NCI-H1436 treated with DMSO at 0.1 percent for 48 hours (cell line): ENCODE measurements at regions not wholly inside any gene's neighbourhood (a gene's known extent, or its start where the extent isn't known, plus 50 kb on each side); places are given as distances from the start of the nearest gene placed in this dataset.

Source experiments
- DNase-seq: peaks from one replicate; lab custom pipeline; 2025; lab: John Stamatoyannopoulos, UW

- no peak for DNase-seq
These were observed 1315.8 kb downstream of the EFNB2 start for GRCh38 chr13:105219651-105220050.

GRCh38 chr13:105213512-105213911 lies 1322.0 kb downstream of the EFNB2 start:
- no peak for DNase-seq

GRCh38 chr13:105207572-105208293 lies 1327.7 kb downstream of the EFNB2 start:
- DNase-seq: no peak

DNA sequence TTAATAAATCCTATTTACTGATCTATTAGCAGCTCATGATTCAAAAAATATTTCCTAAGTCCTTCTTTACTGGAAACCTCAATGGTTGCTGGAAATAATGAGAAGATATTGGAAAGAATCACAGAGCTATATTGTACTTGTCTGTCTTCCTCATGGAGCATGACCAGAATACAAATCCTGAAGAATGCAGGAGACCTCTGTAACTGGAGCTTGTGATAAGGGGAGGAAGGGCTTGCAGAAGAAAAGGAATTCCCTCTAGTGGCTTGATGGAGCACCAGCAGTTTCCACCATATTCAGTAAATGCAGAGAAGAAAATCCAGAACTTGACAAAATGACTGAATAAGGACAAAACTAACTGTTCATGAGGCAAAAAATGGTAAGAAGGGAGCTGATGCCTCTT lies 1333.1 kb downstream of the EFNB2 start:
- no peak for DNase-seq

- no peak for DNase-seq
These were observed 1334.1 kb downstream of the EFNB2 start for GRCh38 chr13:105201351-105201750.

DNA sequence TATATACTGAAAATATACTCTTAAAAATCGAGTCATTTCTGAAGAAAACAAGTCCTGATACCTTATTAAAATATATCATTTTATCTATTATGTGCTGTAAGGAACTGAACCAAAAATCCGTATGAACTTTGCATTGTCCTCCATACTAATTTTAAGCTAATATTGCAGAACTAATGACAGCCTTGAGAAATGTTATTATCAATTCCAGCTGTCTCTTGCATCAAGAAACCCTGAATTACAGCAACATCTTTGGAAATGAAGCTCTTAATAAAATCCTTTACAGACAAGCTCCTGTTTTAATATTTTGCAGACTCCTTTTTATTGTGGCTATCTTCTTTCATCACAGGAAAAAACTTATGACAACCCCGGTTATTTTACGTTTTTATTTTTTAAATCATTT lies 1335.3 kb downstream of the EFNB2 start:
- DNase-seq: no peak

DNA sequence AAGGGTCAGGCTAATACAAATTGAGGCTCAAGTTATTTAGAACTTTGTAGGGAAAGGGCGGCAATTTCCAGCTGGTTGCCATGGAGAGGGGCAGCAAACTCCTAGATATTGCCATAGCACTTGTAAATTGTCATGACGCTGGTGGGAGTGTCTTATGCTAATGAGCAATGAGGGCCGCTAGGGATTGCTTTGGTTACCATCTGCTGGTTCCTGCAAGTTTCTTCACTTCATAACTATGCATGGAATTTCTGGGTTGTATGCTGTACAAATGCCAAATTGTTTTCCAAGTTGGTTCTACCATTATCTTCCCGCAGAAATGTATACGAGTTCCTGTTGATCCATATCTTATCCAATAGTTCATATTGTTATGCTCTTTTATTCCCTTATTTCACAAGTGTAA lies 1339.4 kb downstream of the EFNB2 start:
- DNase-seq: no peak

GRCh38 chr13:105193026-105193425 lies 1342.4 kb downstream of the EFNB2 start:
- DNase-seq: no peak

- no peak for DNase-seq
These were observed 1351.3 kb downstream of the EFNB2 start for GRCh38 chr13:105184201-105184600.

- no peak for DNase-seq
These were observed 1358.1 kb downstream of the EFNB2 start for GRCh38 chr13:105177265-105177900.

DNA sequence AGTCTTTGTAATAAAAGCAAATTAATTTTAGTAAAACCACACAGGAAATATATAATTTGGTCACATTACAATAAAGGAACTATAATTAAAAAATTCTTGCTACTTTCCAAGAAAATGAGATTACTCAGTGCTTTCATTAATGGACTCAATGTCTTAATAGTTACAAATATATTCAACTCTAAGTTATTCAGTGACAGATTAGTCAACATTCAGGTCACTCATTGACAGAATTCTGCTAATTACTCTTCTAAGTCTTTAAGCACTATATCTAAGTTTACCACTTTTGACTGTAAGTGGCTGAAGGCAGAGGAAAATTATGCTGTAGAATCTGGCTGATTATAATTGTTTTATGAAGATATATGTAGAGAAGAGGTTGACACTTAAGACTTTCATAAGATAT lies 1365.0 kb downstream of the EFNB2 start:
- no peak for DNase-seq

DNA sequence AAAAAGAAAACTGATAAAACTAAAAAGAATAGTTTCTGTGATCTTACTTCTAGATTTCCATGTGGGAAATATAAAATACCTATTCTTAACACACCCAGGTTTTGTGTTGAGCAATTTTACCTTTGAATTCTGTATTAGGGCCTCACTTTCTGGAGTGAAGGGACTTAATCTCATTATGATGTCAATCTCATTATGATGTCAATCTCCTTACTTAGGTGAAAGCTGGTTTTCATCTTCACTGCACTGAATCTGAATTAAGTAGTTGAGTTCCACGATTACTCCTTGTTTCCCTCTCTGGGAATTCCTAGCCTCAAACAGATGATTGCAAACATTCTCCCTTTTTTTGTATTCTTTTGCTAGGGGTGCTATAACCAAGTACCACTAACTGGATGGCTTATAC lies 1367.2 kb downstream of the EFNB2 start:
- no peak for DNase-seq

- DNase-seq: no peak
These were observed 1368.1 kb downstream of the EFNB2 start for GRCh38 chr13:105167385-105167784.

DNA sequence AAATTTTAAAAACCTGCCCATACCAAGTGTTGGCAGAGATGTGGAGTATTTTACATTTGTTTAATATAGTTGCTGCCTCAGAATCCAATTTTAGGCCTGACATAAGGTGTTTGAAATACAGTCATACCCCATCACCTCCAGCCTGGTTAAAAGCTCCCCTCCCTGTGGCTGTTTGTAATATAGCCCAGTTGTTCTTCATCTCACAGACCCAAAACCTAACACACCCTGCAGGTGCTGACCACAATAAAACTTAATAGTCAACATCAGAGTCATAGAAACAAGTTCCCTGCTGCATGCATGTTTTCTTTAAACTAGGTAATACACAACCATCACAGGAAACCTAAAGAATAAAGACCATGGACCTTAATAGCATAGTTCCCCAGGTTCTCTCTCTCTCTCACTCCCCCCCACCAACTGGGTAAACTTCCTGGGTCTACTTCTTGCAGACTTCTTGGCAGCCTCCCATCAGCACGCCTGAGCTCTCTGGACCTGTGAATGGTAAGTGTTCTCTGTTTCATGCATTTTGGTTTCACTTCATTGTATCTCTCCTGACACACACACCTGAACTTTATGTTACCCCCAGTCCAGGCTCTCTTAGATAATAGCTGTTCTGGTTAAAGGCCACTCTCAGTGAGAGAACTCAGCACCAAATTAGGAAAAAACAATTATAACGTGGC lies 1369.9 kb downstream of the EFNB2 start:
- DNase-seq: no peak

GRCh38 chr13:105159841-105160240 lies 1375.6 kb downstream of the EFNB2 start:
- DNase-seq: peak; percentile 36

- no peak for DNase-seq
These were observed 1381.9 kb downstream of the EFNB2 start for GRCh38 chr13:105153611-105154010.

DNA sequence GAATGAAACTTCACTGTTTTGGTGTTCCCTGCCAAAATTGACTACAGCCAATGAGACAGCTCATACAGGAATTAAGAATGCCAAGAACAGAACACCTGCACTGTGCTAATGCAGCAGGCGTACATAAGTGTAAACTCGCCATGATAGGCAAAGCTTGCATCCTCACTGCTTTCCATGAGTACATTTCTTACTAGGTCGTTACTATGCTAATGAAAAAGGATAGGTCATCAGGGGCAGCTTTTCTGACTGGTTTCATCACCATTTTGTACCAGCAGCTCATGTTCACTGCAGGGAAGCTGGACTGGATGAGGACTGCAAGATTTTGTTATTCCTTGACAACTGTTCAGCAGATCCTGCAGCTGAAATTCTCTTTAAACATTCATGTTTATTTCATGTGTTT lies 1383.8 kb downstream of the EFNB2 start:
- DNase-seq: no peak

DNA sequence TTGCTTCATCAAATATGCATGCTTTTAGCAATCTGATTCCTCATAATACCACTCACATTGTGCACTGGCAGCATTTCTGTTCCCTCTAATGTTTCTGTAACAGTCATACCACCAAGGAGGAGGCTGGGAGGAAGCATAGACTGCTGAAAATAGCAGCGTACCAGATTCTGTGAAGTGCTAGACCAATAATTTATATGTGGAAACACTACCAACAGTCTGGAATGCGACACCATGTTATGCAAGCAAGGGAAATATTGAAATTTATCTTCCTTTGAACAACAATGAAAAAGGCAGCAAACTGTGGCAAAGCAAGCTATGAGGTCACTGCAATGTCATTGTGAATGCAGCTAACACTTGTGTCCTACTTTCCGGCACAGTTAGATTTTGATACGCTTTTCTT lies 1388.0 kb downstream of the EFNB2 start:
- DNase-seq: no peak

- no peak for DNase-seq
These were observed 1390.5 kb downstream of the EFNB2 start for GRCh38 chr13:105144936-105145335.

GRCh38 chr13:105144020-105144419 lies 1391.4 kb downstream of the EFNB2 start:
- DNase-seq: no peak

- DNase-seq: no peak
These were observed 1392.9 kb downstream of the EFNB2 start for GRCh38 chr13:105142556-105142955.

DNA sequence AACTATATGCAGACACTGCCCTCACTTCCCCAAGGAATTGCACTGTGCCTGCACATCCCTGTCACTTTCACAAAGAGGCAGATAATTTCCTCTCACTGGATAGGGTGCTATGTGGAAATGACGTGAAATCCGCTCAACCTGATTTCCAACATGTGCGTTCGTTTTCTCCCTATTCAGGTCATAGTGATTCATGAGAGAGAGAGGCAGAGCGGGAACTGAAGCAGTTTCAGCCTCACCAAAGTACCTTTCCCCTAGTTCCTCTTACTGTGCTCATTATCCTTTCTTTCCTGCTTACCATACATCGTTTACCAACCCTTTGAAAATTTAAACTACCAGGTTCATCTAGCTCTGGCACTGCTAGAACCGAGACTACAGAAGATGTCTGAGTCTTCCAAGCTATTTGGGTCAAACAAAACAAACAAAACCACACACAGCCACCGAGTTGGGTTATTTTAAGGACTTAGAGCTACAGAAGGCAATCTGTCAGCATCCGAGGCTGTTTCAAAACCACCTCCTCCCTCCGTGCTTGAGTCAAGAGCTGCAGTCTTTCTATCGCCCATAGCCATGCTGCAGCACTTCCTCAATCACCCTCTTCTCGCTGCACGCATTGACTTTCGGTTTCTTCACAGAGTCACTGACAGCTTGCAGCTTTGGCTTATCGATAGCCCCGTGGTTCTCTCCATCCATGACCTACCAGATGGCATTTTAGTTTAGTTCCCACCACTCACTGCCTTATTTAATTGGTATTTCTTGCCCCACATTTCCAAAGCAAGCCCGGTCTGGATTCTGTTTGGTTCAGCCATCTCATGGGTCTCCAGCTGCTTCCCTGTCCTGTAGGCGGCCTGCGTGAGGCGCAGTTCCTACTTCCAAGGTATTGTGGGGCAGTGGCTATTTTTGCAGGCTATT lies 1395.8 kb downstream of the EFNB2 start:
- no peak for DNase-seq
